Tibial nerve (tissue), 4 donors: ENCODE measurements at regions not wholly inside any gene's neighbourhood (a gene's known extent, or its start where the extent isn't known, plus 50 kb on each side); places are given as distances from the start of the nearest gene placed in this dataset.
"Not testable (repeated sequence)": the region's sequence is repeated elsewhere in the genome, so short reads cannot be mapped to it uniquely, and the experiment has no call there.

Source experiments
- DNase-seq, 2 donors: peaks; one replicate each; pipeline ENCODE4 v3.0.0-alpha.2; 2019; ENCODE audit warnings: low spot score in 2 of 2
- H3K27ac ChIP-seq, 4 donors: fragments of 200-600 bp; sonication (generic) in 3 of 4; one replicate each; pipeline ENCODE4 v1.5.1; 2017 to 2019; ENCODE audit warnings: mild to moderate bottlenecking in 1 of 4
- H3K27me3 ChIP-seq, 2 donors: fragments of 200-600 bp; sonication (generic) in 1 of 2; one replicate each; pipeline versions ENCODE4 v1.5.1 to v1.6.0; 2017 to 2019
- H3K36me3 ChIP-seq, 3 donors: fragments of 200-600 bp; sonication (generic); one replicate each; pipeline ENCODE4 v1.5.1; 2018 to 2019
- H3K4me1 ChIP-seq, 4 donors: fragments of 200-600 bp; sonication (generic) in 3 of 4; one replicate each; pipeline ENCODE4 v1.5.1; 2017 to 2019
- H3K4me3 ChIP-seq, 4 donors: fragments of 200-600 bp; sonication (generic) in 3 of 4; one replicate each; pipeline ENCODE4 v1.5.1; 2017 to 2019; ENCODE audit warnings: mild to moderate bottlenecking in 1 of 4, moderate library complexity in 1 of 4
- H3K9me3 ChIP-seq, 4 donors: fragments of 200-600 bp; sonication (generic) in 3 of 4; one replicate each; pipeline ENCODE4 v1.5.1; 2017 to 2019
- EP300 ChIP-seq, 2 donors: sonication (generic); formaldehyde crosslinking; IDR thresholded peaks; one replicate each; pipeline ENCODE4 v1.6.1; 2017; ENCODE audit warnings: antibody characterized with exemption in 2 of 2, mild to moderate bottlenecking in 1 of 2
- POLR2A ChIP-seq, 2 donors: fragments of 450-650 bp; IDR thresholded peaks; one replicate each; pipeline ENCODE4 v1.6.1; 2017; ENCODE audit warnings: antibody characterized with exemption in 2 of 2, mild to moderate bottlenecking in 2 of 2, moderate library complexity in 2 of 2
- WGBS, 2 donors: methylation state at CpG; one replicate each; pipeline ENCODE4 v1.1.5; 2018; 5-methylcytosine and 5-hydroxymethylcytosine counted together
- TF ChIP-seq, protein P1 (sequence below), 5 experiments: fragments of 200-600 bp in 3 of 5; fragments of 450-650 bp in 2 of 5; sonication (generic) in 3 of 5; IDR thresholded peaks; one replicate each; pipeline ENCODE4 v1.5.1; 2016 to 2019; ENCODE audit warnings: antibody characterized with exemption in 5 of 5, mild to moderate bottlenecking in 3 of 5, moderate library complexity in 2 of 5

DNA sequence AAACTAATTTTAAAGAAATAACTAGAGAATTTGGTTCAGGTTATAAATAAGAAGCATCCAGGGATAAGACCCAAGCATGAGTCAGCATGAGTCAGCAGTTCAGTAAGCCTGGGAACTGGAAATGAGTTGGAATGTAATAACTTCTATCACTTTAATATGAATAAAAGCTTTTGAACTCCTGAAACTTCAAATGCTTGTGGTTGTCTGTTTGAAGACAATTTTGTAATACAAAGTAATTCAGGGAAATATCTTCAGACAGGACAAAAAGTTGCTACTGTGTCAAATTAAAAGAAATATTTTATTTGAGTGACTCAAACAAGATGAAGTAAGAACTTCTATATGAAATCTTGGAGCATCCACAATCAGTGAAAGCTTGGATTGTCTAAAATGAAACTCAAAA is 331.2 kb upstream of the DAB2 start:
- TF ChIP-seq, protein P1, sequence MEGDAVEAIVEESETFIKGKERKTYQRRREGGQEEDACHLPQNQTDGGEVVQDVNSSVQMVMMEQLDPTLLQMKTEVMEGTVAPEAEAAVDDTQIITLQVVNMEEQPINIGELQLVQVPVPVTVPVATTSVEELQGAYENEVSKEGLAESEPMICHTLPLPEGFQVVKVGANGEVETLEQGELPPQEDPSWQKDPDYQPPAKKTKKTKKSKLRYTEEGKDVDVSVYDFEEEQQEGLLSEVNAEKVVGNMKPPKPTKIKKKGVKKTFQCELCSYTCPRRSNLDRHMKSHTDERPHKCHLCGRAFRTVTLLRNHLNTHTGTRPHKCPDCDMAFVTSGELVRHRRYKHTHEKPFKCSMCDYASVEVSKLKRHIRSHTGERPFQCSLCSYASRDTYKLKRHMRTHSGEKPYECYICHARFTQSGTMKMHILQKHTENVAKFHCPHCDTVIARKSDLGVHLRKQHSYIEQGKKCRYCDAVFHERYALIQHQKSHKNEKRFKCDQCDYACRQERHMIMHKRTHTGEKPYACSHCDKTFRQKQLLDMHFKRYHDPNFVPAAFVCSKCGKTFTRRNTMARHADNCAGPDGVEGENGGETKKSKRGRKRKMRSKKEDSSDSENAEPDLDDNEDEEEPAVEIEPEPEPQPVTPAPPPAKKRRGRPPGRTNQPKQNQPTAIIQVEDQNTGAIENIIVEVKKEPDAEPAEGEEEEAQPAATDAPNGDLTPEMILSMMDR (IDR thresholded peaks at IDR 0.05) = no peak
- TF ChIP-seq POLR2A (IDR thresholded peaks at IDR 0.05) = no peak
- no peak for TF ChIP-seq EP300 (IDR thresholded peaks at IDR 0.05)
- no peaks in the 10 kb centered on the region for H3K27me3 ChIP-seq
- H3K9me3 ChIP-seq = peaks cover 0 to 3% (median 0%) of the 10 kb centered on the region in 4 donors
- peak overlapping the region in 1 of 4 donors; percentile 11 for H3K27ac ChIP-seq
- H3K4me3 ChIP-seq = no peak overlapping the region
- no peaks in the 10 kb centered on the region for H3K36me3 ChIP-seq
- peak in 1 of 2 donors; percentile 65 for DNase-seq
- H3K4me1 ChIP-seq = peaks cover 0 to 19% (median 7%) of the 10 kb centered on the region in 4 donors

DNA sequence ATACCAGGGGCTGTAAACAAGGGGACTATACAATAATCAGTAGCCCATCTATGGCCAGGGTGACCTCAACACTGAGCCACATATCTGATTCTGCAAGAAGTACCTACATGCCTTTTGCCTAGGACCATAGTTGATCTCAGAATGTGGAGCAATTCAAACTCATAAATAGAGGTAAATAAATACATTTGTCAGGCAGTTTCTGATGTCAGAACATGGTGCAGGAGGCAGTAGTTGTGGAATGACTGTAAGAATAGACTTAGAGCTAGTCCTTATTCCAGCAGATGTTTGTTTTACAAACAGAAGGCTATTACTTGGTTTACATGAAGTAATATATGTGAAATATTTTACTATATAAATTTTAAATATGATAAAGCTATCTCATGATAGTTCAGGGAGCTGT is 330.7 kb upstream of the DAB2 start:
- no peak for DNase-seq
- no peak overlapping the region for H3K4me3 ChIP-seq
- TF ChIP-seq EP300 (IDR thresholded peaks at IDR 0.05) = no peak
- TF ChIP-seq, protein P1 (IDR thresholded peaks at IDR 0.05) = no peak
- no peak for TF ChIP-seq POLR2A (IDR thresholded peaks at IDR 0.05)

DNA sequence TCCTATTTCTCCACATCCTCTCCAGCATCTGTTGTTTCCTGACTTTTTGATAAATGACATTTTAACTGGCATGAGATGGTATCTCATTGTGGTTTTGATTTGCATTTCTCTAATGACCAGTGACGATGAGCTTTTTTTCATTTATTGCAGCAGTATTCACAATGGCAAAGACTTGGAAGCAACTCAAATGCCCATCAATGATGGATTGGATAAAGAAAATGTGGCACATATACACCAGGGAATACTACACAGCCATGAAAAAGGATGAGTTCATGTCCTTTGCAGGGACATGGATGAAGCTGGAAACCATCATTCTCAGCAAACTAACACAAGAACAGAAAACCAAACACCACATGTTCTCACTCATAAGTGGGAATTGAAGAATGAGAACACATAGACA is 329.0 kb upstream of the DAB2 start:
- not testable (repeated sequence) for H3K4me3 ChIP-seq, H3K9me3 ChIP-seq, H3K27me3 ChIP-seq, H3K4me1 ChIP-seq, H3K27ac ChIP-seq, DNase-seq, H3K36me3 ChIP-seq
- WGBS, 2 donors = 85 to 97% methylated on average over 1 of the region's 1 CpG

More for the DNA sequence above, 330.7 kb upstream of the DAB2 start:
- H3K4me1 ChIP-seq = peaks cover 0 to 15% (median 5%) of the 10 kb centered on the region in 4 donors
- peaks cover 0 to 3% (median 1%) of the 10 kb centered on the region in 4 donors for H3K9me3 ChIP-seq
- no peaks in the 10 kb centered on the region for H3K36me3 ChIP-seq
- peak overlapping the region in 1 of 4 donors; percentile 11 for H3K27ac ChIP-seq
- H3K27me3 ChIP-seq = no peaks in the 10 kb centered on the region

DNA sequence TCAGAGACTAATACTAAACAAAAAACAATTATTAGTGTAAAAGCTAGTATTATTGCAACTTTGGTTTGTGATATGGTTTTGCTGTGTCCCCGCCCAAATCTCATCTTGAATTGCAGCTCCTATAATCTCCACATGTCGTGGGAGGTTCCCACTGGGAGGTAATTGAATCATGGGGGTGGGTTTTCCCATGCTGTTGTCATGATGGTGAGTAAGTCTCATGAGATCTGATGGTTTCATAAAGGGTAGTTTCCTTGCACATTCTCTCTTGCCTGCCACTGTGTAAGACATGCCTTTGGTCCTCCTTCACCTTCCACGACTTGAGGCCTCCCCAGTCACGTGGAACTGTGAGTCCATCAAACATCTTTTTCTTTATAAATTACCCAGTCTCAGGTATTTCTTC is 325.9 kb upstream of the DAB2 start:
- H3K4me3 ChIP-seq = no peak overlapping the region
- H3K27me3 ChIP-seq = no peaks in the 10 kb centered on the region
- WGBS, 2 donors = 86 to 89% methylated on average over 4 of the region's 4 CpGs
- peaks cover 0 to 2% (median 0%) of the 10 kb centered on the region in 4 donors for H3K4me1 ChIP-seq
- peaks cover 0 to 3% (median 1%) of the 10 kb centered on the region in 4 donors for H3K9me3 ChIP-seq
- DNase-seq = no peak
- TF ChIP-seq EP300 (IDR thresholded peaks at IDR 0.05) = no peak
- TF ChIP-seq, protein P1 (IDR thresholded peaks at IDR 0.05) = no peak
- TF ChIP-seq POLR2A (IDR thresholded peaks at IDR 0.05) = no peak
- no peaks in the 10 kb centered on the region for H3K36me3 ChIP-seq
- H3K27ac ChIP-seq = no peak overlapping the region

DNA sequence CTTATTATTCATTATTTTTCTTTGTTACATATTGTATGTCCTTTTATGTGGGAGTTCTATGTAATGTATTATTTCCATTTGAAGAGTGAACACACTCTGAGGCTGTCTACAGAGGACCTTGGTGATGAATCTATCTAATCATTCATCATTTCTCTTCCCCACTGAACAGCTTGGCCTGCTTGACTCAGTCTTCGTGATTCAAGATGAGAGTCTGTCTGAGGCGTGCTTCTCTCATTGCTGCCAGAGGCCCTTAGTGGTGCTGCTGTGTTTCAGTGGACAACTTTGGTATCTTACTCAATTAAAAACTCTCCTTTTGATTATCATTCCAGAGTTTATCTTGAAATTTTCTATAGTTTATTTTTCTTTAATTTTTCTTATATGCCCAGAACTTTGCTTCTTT is 318.1 kb upstream of the DAB2 start:
- DNase-seq = no peak
- H3K27me3 ChIP-seq = no peaks in the 10 kb centered on the region
- no peaks in the 10 kb centered on the region for H3K36me3 ChIP-seq
- H3K4me1 ChIP-seq = no peaks in the 10 kb centered on the region
- no peak for TF ChIP-seq EP300 (IDR thresholded peaks at IDR 0.05)
- no peaks in the 10 kb centered on the region for H3K9me3 ChIP-seq
- WGBS, 2 donors = 90 to 92% methylated on average over 2 of the region's 2 CpGs
- H3K4me3 ChIP-seq = no peak overlapping the region
- no peak overlapping the region for H3K27ac ChIP-seq

DNA sequence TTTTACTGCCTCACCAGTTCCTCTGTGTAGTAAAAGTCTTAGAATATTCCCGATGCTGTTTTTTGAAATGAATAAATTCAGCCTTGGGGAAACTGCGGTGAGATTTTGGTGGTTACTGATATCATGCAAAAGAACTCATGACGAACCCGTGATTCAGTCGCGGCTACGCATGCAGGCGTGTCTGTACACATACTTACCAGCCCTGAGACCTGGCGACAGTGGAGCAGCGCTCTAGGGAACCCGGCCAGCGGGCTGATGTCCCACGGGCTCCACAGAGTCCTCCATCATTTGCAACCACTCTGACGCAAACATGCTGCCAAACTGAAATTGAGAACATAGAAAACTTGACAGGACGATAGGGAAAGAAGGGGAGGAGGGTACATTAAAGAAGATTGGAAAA is 315.6 kb upstream of the DAB2 start:
- DNase-seq = no peak
- Histone ChIP-seq H3K4me1 (no peaks in the 10 kb centered on the region), H3K4me3 (no peak overlapping the region), H3K36me3 (no peaks in the 10 kb centered on the region), H3K9me3 (no peaks in the 10 kb centered on the region), H3K27ac (no peak overlapping the region), H3K27me3 (no peaks in the 10 kb centered on the region)
- 93 to 94% methylated on average over 15 of the region's 15 CpGs for WGBS, 2 donors
- TF ChIP-seq, protein P1 (IDR thresholded peaks at IDR 0.05) = no peak
